GM23338 (cell line): ENCODE measurements at regions not wholly inside any gene's neighbourhood (a gene's known extent, or its start where the extent isn't known, plus 50 kb on each side); places are given as distances from the start of the nearest gene placed in this dataset.

Experiments used
- ATAC-seq: fragments of 200-7000 bp; cut with Tn5 transposase; 3 replicates; pipeline ENCODE4 v1.9.1; 2020
- DNase-seq: peaks from one replicate; pipeline ENCODE4 v3.0.0-alpha.2; 2015; ENCODE audit warnings: low spot score
- H2AFZ ChIP-seq: fragments of 200-600 bp; sonication (generic); 2 replicates; pipeline ENCODE4 v1.8.0; 2016; ENCODE audit warnings: antibody characterized with exemption, mild to moderate bottlenecking, moderate library complexity
- H3F3A ChIP-seq: fragments of 200-600 bp; sonication (generic); replicated peaks from 2 replicates; pipeline ENCODE4 v1.8.0; 2017; ENCODE audit warnings: antibody characterized with exemption, mixed run types, low read depth
- H3K27ac ChIP-seq: fragments of 200-600 bp; sonication (generic); 2 replicates; pipeline ENCODE4 v1.6.1; 2016; ENCODE audit warnings: low read depth
- H3K27me3 ChIP-seq: fragments of 200-600 bp; sonication (generic); 2 replicates; pipeline ENCODE4 v1.8.0; 2016; ENCODE audit warnings: mild to moderate bottlenecking, mixed run types, moderate library complexity; ENCODE audit not compliant: insufficient read depth
- H3K36me3 ChIP-seq: fragments of 200-600 bp; sonication (generic); 2 replicates; pipeline ENCODE4 v1.8.0; 2016; ENCODE audit warnings: mild to moderate bottlenecking; ENCODE audit not compliant: insufficient read depth
- H3K4me1 ChIP-seq: fragments of 200-600 bp; sonication (generic); 2 replicates; pipeline ENCODE4 v1.8.0; 2016; ENCODE audit warnings: mild to moderate bottlenecking, moderate library complexity; ENCODE audit not compliant: insufficient read depth
- H3K4me2 ChIP-seq: fragments of 200-600 bp; sonication (generic); 2 replicates; pipeline ENCODE4 v1.7.1; 2017; ENCODE audit warnings: mixed run types
- H3K4me3 ChIP-seq: fragments of 200-600 bp; sonication (generic); 2 replicates; pipeline ENCODE4 v1.6.1; 2016; ENCODE audit warnings: mixed run types
- H3K79me2 ChIP-seq: fragments of 200-600 bp; sonication (generic); replicated peaks from 2 replicates; pipeline ENCODE4 v1.8.0; 2017; ENCODE audit warnings: mild to moderate bottlenecking; ENCODE audit not compliant: insufficient read depth
- H3K9me2 ChIP-seq: fragments of 200-600 bp; sonication (generic); 2 replicates; pipeline ENCODE4 v1.8.0; 2017; ENCODE audit not compliant: insufficient read depth
- H4K20me1 ChIP-seq: fragments of 200-600 bp; sonication (generic); replicated peaks from 2 replicates; pipeline ENCODE4 v1.8.0; 2017; ENCODE audit warnings: mild to moderate bottlenecking; ENCODE audit not compliant: insufficient read depth
- H3K27ac Mint-ChIP-seq: 2 replicates; pipeline ENCODE4 v1.8.0; 2020; ENCODE audit warnings: inconsistent platforms, mild to moderate bottlenecking, moderate library complexity, mixed read lengths
- H3K27me3 Mint-ChIP-seq: 3 replicates; pipeline ENCODE4 v1.8.0; 2022; ENCODE audit warnings: low read depth, mild to moderate bottlenecking, moderate library complexity, mixed read lengths, inconsistent platforms; ENCODE audit not compliant: insufficient read depth, poor library complexity
- H3K36me3 Mint-ChIP-seq: 3 replicates; pipeline ENCODE4 v1.8.0; 2021; ENCODE audit warnings: low read depth, mild to moderate bottlenecking, inconsistent platforms, moderate library complexity, mixed read lengths
- H3K4me1 Mint-ChIP-seq: 3 replicates; pipeline ENCODE4 v1.8.0; 2020; ENCODE audit warnings: mild to moderate bottlenecking, inconsistent platforms, mixed read lengths
- H3K4me3 Mint-ChIP-seq: 3 replicates; pipeline ENCODE4 v1.8.0; 2021; ENCODE audit warnings: moderate library complexity, mild to moderate bottlenecking, inconsistent platforms, mixed read lengths
- H3K9me3 Mint-ChIP-seq: 3 replicates; pipeline ENCODE4 v1.8.0; 2020; ENCODE audit warnings: moderate library complexity, mild to moderate bottlenecking, inconsistent platforms, mixed read lengths
- CREB1 ChIP-seq: fragments of 250-450 bp; sonication (Bioruptor Pico); IDR thresholded peaks from 2 replicates; pipeline ENCODE4 v1.5.0; 2020; ENCODE audit warnings: low read depth, mild to moderate bottlenecking, moderate library complexity
- EZH2 ChIP-seq: fragments of 200-600 bp; sonication (generic); IDR thresholded peaks from one replicate; pipeline ENCODE4 v1.8.0; 2017; ENCODE audit warnings: antibody characterized with exemption, mild to moderate bottlenecking, low read depth; ENCODE audit not compliant: unreplicated experiment
- EZH2phosphoT487 ChIP-seq: fragments of 200-600 bp; sonication (generic); IDR thresholded peaks from one replicate; pipeline ENCODE4 v1.8.1; 2018; ENCODE audit warnings: antibody characterized with exemption; ENCODE audit not compliant: unreplicated experiment
- JUNB ChIP-seq: IDR thresholded peaks from one replicate; pipeline ENCODE4 v1.6.1; 2016; ENCODE audit warnings: antibody characterized with exemption; ENCODE audit not compliant: unreplicated experiment
- NANOG ChIP-seq: IDR thresholded peaks from 2 replicates; pipeline ENCODE4 v1.6.1; 2016; ENCODE audit warnings: antibody characterized with exemption, borderline replicate concordance
- POLR2AphosphoS5 ChIP-seq: IDR thresholded peaks from 2 replicates; pipeline ENCODE4 v1.6.1; 2016; ENCODE audit warnings: antibody characterized with exemption, low read depth
- STAT1 ChIP-seq: IDR thresholded peaks from one replicate; pipeline ENCODE4 v1.6.1; 2016; ENCODE audit warnings: antibody characterized with exemption; ENCODE audit not compliant: unreplicated experiment
- ZNF114 ChIP-seq: fragments of 250-450 bp; sonication (Bioruptor Pico); IDR thresholded peaks from 2 replicates; pipeline ENCODE4 v1.5.0; 2020; ENCODE audit warnings: mild to moderate bottlenecking, moderate library complexity
- ZNF331 ChIP-seq: fragments of 250-450 bp; sonication (Bioruptor Pico); IDR thresholded peaks from 2 replicates; pipeline ENCODE4 v1.5.0; 2020; ENCODE audit warnings: low read depth, mild to moderate bottlenecking, moderate library complexity
- TF ChIP-seq, protein P1 (sequence below): IDR thresholded peaks from 2 replicates; pipeline ENCODE4 v1.6.1; 2016; ENCODE audit warnings: antibody characterized with exemption
- TF ChIP-seq, protein P2 (sequence below): IDR thresholded peaks from one replicate; pipeline ENCODE4 v1.6.1; 2018; ENCODE audit warnings: antibody characterized with exemption; ENCODE audit not compliant: unreplicated experiment
- TF ChIP-seq, protein P3 (sequence below): fragments of 250-450 bp; sonication (Bioruptor Pico); IDR thresholded peaks from 2 replicates; pipeline ENCODE4 v1.5.0; 2020; ENCODE audit warnings: mild to moderate bottlenecking, moderate library complexity
- TF ChIP-seq, protein P4 (sequence below), 2 experiments: fragments of 200-600 bp in 1 of 2; sonication (generic) in 1 of 2; conservative IDR thresholded peaks; 2 replicates each; pipeline versions ENCODE4 v1.5.1 to v1.6.1; 2016 to 2017; ENCODE audit warnings: antibody characterized with exemption in 2 of 2, low read depth in 2 of 2, mild to moderate bottlenecking in 2 of 2, moderate library complexity in 1 of 2

DNA sequence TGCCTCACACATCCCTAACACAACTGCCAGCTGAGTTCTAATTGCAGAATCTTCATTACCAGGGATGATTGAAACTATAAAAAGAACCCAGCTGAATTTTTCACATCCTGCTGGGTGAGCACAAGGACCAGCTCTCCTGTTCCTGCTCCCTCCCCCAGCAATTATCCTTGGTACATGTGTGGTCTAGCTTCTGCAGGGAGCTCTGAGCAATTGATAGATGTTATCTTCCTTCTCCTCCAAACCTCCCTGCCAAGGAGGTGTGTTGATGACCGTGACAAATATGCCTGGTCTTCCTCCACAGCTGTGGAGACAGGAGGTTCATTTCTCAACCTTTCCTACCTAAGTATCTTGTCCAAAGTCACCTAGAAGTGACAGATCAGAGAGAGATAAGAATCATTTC is 65.3 kb upstream of the MAN1A2 start:
- no peaks in the 10 kb centered on the region for H3F3A ChIP-seq
- Mint-ChIP-seq H3K27ac (no peak overlapping the region), H3K27me3 (peaks cover 4% of the 10 kb centered on the region), H3K36me3 (no peaks in the 10 kb centered on the region), H3K9me3 (peaks cover 6% of the 10 kb centered on the region; the same call in 1 of the 3 replicates), H3K4me3 (no peak overlapping the region), H3K4me1 (no peaks in the 10 kb centered on the region)
- DNase-seq (no peak), ATAC-seq (no peak)
- no peaks in the 10 kb centered on the region for H3K9me2 ChIP-seq
- H3K36me3 ChIP-seq, result no peaks in the 10 kb centered on the region
- no peak overlapping the region for H3K4me2 ChIP-seq
- no peaks in the 10 kb centered on the region for H3K79me2 ChIP-seq
- H2AFZ ChIP-seq, result no peak overlapping the region
- no peaks in the 10 kb centered on the region for H3K27me3 ChIP-seq
- no peak overlapping the region for H3K4me3 ChIP-seq
- H3K27ac ChIP-seq, result no peak overlapping the region
- no peaks in the 10 kb centered on the region for H4K20me1 ChIP-seq
- TF ChIP-seq ZNF331 (CRISPR knock-in tag) (no peak), POLR2AphosphoS5 (no peak), NANOG (no peak), EZH2 (no peak), JUNB (no peak), ZNF114 (CRISPR knock-in tag) (no peak), STAT1 (no peak), EZH2phosphoT487 (no peak), CREB1 (CRISPR knock-in tag) (no peak)
- TF ChIP-seq, protein P1, sequence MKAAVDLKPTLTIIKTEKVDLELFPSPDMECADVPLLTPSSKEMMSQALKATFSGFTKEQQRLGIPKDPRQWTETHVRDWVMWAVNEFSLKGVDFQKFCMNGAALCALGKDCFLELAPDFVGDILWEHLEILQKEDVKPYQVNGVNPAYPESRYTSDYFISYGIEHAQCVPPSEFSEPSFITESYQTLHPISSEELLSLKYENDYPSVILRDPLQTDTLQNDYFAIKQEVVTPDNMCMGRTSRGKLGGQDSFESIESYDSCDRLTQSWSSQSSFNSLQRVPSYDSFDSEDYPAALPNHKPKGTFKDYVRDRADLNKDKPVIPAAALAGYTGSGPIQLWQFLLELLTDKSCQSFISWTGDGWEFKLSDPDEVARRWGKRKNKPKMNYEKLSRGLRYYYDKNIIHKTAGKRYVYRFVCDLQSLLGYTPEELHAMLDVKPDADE, result no peak
- TF ChIP-seq, protein P2, sequence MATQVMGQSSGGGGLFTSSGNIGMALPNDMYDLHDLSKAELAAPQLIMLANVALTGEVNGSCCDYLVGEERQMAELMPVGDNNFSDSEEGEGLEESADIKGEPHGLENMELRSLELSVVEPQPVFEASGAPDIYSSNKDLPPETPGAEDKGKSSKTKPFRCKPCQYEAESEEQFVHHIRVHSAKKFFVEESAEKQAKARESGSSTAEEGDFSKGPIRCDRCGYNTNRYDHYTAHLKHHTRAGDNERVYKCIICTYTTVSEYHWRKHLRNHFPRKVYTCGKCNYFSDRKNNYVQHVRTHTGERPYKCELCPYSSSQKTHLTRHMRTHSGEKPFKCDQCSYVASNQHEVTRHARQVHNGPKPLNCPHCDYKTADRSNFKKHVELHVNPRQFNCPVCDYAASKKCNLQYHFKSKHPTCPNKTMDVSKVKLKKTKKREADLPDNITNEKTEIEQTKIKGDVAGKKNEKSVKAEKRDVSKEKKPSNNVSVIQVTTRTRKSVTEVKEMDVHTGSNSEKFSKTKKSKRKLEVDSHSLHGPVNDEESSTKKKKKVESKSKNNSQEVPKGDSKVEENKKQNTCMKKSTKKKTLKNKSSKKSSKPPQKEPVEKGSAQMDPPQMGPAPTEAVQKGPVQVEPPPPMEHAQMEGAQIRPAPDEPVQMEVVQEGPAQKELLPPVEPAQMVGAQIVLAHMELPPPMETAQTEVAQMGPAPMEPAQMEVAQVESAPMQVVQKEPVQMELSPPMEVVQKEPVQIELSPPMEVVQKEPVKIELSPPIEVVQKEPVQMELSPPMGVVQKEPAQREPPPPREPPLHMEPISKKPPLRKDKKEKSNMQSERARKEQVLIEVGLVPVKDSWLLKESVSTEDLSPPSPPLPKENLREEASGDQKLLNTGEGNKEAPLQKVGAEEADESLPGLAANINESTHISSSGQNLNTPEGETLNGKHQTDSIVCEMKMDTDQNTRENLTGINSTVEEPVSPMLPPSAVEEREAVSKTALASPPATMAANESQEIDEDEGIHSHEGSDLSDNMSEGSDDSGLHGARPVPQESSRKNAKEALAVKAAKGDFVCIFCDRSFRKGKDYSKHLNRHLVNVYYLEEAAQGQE, result no peak
- TF ChIP-seq, protein P3, sequence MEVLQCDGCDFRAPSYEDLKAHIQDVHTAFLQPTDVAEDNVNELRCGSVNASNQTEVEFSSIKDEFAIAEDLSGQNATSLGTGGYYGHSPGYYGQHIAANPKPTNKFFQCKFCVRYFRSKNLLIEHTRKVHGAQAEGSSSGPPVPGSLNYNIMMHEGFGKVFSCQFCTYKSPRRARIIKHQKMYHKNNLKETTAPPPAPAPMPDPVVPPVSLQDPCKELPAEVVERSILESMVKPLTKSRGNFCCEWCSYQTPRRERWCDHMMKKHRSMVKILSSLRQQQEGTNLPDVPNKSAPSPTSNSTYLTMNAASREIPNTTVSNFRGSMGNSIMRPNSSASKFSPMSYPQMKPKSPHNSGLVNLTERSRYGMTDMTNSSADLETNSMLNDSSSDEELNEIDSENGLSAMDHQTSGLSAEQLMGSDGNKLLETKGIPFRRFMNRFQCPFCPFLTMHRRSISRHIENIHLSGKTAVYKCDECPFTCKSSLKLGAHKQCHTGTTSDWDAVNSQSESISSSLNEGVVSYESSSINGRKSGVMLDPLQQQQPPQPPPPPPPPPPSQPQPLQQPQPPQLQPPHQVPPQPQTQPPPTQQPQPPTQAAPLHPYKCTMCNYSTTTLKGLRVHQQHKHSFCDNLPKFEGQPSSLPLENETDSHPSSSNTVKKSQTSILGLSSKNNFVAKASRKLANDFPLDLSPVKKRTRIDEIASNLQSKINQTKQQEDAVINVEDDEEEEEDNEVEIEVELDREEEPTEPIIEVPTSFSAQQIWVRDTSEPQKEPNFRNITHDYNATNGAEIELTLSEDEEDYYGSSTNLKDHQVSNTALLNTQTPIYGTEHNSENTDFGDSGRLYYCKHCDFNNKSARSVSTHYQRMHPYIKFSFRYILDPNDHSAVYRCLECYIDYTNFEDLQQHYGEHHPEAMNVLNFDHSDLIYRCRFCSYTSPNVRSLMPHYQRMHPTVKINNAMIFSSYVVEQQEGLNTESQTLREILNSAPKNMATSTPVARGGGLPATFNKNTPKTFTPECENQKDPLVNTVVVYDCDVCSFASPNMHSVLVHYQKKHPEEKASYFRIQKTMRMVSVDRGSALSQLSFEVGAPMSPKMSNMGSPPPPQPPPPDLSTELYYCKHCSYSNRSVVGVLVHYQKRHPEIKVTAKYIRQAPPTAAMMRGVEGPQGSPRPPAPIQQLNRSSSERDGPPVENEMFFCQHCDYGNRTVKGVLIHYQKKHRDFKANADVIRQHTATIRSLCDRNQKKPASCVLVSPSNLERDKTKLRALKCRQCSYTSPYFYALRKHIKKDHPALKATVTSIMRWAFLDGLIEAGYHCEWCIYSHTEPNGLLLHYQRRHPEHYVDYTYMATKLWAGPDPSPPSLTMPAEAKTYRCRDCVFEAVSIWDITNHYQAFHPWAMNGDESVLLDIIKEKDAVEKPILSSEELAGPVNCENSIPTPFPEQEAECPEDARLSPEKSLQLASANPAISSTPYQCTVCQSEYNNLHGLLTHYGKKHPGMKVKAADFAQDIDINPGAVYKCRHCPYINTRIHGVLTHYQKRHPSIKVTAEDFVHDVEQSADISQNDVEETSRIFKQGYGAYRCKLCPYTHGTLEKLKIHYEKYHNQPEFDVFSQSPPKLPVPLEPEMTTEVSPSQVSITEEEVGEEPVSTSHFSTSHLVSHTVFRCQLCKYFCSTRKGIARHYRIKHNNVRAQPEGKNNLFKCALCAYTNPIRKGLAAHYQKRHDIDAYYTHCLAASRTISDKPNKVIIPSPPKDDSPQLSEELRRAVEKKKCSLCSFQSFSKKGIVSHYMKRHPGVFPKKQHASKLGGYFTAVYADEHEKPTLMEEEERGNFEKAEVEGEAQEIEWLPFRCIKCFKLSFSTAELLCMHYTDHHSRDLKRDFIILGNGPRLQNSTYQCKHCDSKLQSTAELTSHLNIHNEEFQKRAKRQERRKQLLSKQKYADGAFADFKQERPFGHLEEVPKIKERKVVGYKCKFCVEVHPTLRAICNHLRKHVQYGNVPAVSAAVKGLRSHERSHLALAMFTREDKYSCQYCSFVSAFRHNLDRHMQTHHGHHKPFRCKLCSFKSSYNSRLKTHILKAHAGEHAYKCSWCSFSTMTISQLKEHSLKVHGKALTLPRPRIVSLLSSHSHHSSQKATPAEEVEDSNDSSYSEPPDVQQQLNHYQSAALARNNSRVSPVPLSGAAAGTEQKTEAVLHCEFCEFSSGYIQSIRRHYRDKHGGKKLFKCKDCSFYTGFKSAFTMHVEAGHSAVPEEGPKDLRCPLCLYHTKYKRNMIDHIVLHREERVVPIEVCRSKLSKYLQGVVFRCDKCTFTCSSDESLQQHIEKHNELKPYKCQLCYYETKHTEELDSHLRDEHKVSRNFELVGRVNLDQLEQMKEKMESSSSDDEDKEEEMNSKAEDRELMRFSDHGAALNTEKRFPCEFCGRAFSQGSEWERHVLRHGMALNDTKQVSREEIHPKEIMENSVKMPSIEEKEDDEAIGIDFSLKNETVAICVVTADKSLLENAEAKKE (CRISPR knock-in tag), result no peak
- TF ChIP-seq, protein P4, sequence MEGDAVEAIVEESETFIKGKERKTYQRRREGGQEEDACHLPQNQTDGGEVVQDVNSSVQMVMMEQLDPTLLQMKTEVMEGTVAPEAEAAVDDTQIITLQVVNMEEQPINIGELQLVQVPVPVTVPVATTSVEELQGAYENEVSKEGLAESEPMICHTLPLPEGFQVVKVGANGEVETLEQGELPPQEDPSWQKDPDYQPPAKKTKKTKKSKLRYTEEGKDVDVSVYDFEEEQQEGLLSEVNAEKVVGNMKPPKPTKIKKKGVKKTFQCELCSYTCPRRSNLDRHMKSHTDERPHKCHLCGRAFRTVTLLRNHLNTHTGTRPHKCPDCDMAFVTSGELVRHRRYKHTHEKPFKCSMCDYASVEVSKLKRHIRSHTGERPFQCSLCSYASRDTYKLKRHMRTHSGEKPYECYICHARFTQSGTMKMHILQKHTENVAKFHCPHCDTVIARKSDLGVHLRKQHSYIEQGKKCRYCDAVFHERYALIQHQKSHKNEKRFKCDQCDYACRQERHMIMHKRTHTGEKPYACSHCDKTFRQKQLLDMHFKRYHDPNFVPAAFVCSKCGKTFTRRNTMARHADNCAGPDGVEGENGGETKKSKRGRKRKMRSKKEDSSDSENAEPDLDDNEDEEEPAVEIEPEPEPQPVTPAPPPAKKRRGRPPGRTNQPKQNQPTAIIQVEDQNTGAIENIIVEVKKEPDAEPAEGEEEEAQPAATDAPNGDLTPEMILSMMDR (conservative IDR thresholded peaks at IDR 0.05; ENCODE audit: low read depth in 2 of 2), result no peak
- H3K4me1 ChIP-seq, result no peaks in the 10 kb centered on the region
